Uterus (tissue), 3 donors: ENCODE measurements at regions not wholly inside any gene's neighbourhood (a gene's known extent, or its start where the extent isn't known, plus 50 kb on each side); places are given as distances from the start of the nearest gene placed in this dataset.

Experiments
- DNase-seq, 2 donors: peaks; one replicate each; pipeline ENCODE4 v3.0.0-alpha.2; 2019 to 2020
- H3K27ac ChIP-seq, 2 donors: fragments of 200-600 bp; sonication (generic); 1 replicate in 1 of 2; 2 replicates in 1 of 2; pipeline ENCODE4 v1.5.1; 2016 to 2018
- H3K27me3 ChIP-seq, 2 donors: fragments of 200-600 bp; sonication (generic); one replicate each; pipeline ENCODE4 v1.5.1; 2018 to 2019; ENCODE audit warnings: control low read depth in 1 of 2
- H3K36me3 ChIP-seq, 2 donors: fragments of 200-600 bp; sonication (generic); one replicate each; pipeline ENCODE4 v1.5.1; 2019; ENCODE audit warnings: control low read depth in 1 of 2
- H3K4me1 ChIP-seq, 2 donors: fragments of 200-600 bp; sonication (generic); one replicate each; pipeline ENCODE4 v1.5.1; 2018 to 2019; ENCODE audit warnings: control low read depth in 1 of 2
- H3K4me3 ChIP-seq, 2 donors: fragments of 200-600 bp; sonication (generic); 1 replicate in 1 of 2; 2 replicates in 1 of 2; pipeline ENCODE4 v1.5.1; 2018 to 2019; ENCODE audit warnings: mild to moderate bottlenecking in 1 of 2
- H3K9me3 ChIP-seq, 2 donors: fragments of 200-600 bp; sonication (generic); one replicate each; pipeline ENCODE4 v1.5.1; 2019; ENCODE audit warnings: control low read depth in 1 of 2
- CTCF ChIP-seq, 4 experiments: fragments of 200-600 bp in 2 of 4; fragments of 450-650 bp in 2 of 4; sonication (generic) in 2 of 4; IDR thresholded peaks; one replicate each; pipeline ENCODE4 v1.5.1; 2016 to 2019; ENCODE audit warnings: antibody characterized with exemption in 4 of 4, mild to moderate bottlenecking in 2 of 4, moderate library complexity in 1 of 4
- POLR2A ChIP-seq, 2 donors: fragments of 450-650 bp; IDR thresholded peaks; one replicate each; pipeline ENCODE4 v1.6.1; 2016; ENCODE audit warnings: antibody characterized with exemption in 2 of 2, mild to moderate bottlenecking in 1 of 2, moderate library complexity in 1 of 2
- intact Hi-C: fragments of 100-400 bp; cut with DNase I; formaldehyde crosslinking; loops from one replicate; pipeline ENCODE4 v1.15.1; 2023; ENCODE audit warnings: low total_unique reads
- donor health status: DM: yes; HTN: yes; CAD: no.

GRCh38 chr13:50197705-50198104, 182.5 kb downstream of the KCNRG start:
- H3K9me3 ChIP-seq: no peaks in the 10 kb centered on the region
- TF ChIP-seq POLR2A (IDR thresholded peaks at IDR 0.05) (no peak), CTCF (IDR thresholded peaks at IDR 0.05) (no peak)
- H3K27ac ChIP-seq: no peak overlapping the region
- no peak for DNase-seq
- H3K4me1 ChIP-seq: peaks cover 3 to 4% of the 10 kb centered on the region in 2 donors
- intact Hi-C loops: no loop called here
- no peaks in the 10 kb centered on the region for H3K27me3 ChIP-seq
- no peak overlapping the region for H3K4me3 ChIP-seq
- H3K36me3 ChIP-seq: no peaks in the 10 kb centered on the region

GRCh38 chr13:50198508-50198907, 183.3 kb downstream of the KCNRG start:
- TF ChIP-seq POLR2A (IDR thresholded peaks at IDR 0.05) (no peak), CTCF (IDR thresholded peaks at IDR 0.05) (no peak)
- DNase-seq: no peak

DNA sequence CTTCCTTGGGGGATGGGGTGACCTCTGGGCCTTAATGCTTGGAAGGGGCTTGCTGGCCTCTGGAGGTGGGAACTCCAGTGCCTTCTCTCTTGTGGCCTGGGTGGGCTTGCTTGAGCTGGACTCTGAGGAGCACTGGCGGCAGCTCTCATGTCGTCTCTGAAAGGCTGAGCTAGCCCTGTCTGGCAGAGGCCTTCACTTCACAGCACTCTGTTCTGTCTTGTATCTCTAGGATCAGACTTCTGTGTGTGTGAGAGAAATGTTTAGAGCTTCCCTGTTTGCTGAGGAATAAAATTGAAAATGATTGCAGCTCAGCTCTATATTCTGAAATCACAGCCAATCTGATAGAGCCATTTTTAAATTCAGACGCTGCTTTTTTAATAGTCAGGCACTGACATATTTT, 185.3 kb downstream of the KCNRG start:
- no peak for DNase-seq
- no peak overlapping the region for H3K4me3 ChIP-seq
- H3K9me3 ChIP-seq: no peaks in the 10 kb centered on the region
- H3K27ac ChIP-seq: peak overlapping the region; percentile 42 to 52
- TF ChIP-seq POLR2A (IDR thresholded peaks at IDR 0.05) (no peak), CTCF (IDR thresholded peaks at IDR 0.05) (no peak)
- intact Hi-C loops: no loop called here
- no peaks in the 10 kb centered on the region for H3K36me3 ChIP-seq
- H3K4me1 ChIP-seq: peaks cover 3 to 4% of the 10 kb centered on the region in 2 donors
- no peaks in the 10 kb centered on the region for H3K27me3 ChIP-seq

More at GRCh38 chr13:50198508-50198907, 183.3 kb downstream of the KCNRG start:
- Histone ChIP-seq H3K4me1 (peaks cover 3 to 4% of the 10 kb centered on the region in 2 donors), H3K27me3 (no peaks in the 10 kb centered on the region), H3K36me3 (no peaks in the 10 kb centered on the region), H3K4me3 (no peak overlapping the region), H3K27ac (no peak overlapping the region), H3K9me3 (no peaks in the 10 kb centered on the region)
- intact Hi-C loops: no loop called here

DNA sequence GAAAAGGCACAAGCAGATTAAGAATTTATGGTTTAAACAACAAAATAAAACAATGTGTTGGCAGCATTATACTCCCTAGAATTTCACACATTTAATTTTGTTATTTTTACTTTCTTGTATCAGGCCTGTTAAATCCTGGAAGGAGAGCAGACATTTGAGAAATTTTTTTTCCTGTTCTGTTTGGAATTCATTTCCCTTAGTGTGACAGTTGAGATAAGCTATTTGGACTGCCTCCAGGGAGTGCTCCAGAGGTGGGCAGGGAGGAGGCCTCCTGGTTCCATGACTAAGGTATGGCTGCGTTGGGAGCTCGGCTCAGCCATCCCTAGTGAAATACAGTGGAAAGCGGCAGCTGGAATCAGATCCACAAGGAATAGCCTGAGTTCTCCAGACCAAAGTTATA, 185.7 kb downstream of the KCNRG start:
- intact Hi-C loops: no loop called here
- Histone ChIP-seq H3K27me3 (no peaks in the 10 kb centered on the region), H3K4me3 (no peak overlapping the region), H3K36me3 (no peaks in the 10 kb centered on the region), H3K9me3 (no peaks in the 10 kb centered on the region), H3K4me1 (peaks cover 3 to 4% of the 10 kb centered on the region in 2 donors), H3K27ac (peak overlapping the region; percentile 42 to 52)
- DNase-seq: no peak
- TF ChIP-seq POLR2A (IDR thresholded peaks at IDR 0.05): no peak
- TF ChIP-seq CTCF (IDR thresholded peaks at IDR 0.05): no peak

DNA sequence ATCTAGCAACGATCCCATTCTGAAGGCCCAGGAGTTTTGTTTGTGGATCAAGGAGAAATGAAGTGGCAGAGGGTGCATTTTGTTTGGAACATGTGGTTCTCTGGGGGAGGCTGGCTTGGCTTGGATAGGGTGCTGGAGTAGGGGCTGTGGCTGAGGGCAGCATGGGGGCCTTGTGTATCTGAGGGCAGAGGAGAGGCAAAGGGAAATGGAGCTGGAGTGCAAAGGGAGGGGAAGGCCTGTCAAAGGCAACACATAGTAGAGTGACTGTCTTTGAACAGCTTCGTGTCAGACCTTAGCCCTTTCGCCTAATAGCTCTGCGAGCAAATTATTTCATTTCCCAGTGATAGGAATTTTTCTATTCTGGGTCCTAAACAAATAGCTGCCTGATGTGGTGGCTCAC, 187.2 kb downstream of the KCNRG start:
- peaks cover 3 to 4% of the 10 kb centered on the region in 2 donors for H3K4me1 ChIP-seq
- no peak overlapping the region for H3K4me3 ChIP-seq
- H3K36me3 ChIP-seq: no peaks in the 10 kb centered on the region
- no peaks in the 10 kb centered on the region for H3K27me3 ChIP-seq
- no peak for TF ChIP-seq CTCF (IDR thresholded peaks at IDR 0.05)
- TF ChIP-seq POLR2A (IDR thresholded peaks at IDR 0.05): no peak
- no peak for DNase-seq
- intact Hi-C loops: no loop called here
- H3K9me3 ChIP-seq: no peaks in the 10 kb centered on the region
- H3K27ac ChIP-seq: no peak overlapping the region
